ENCODE measurements at regions not wholly inside any gene's neighbourhood (a gene's known extent, or its start where the extent isn't known, plus 50 kb on each side); places are given as distances from the start of the nearest gene placed in this dataset.

- Histone ChIP-seq H2AFZ (ENCODE audit: low read depth, low read length, severe bottlenecking) (no peak overlapping the region), H3K27ac (ENCODE audit: low read depth, low read length) (no peak overlapping the region), H3K4me3 (ENCODE audit: insufficient read depth, low read length, poor library complexity, severe bottlenecking) (no peak overlapping the region), H3K9me3 (ENCODE audit: insufficient read depth, low read length) (no peaks in the 10 kb centered on the region), H3K36me3 (ENCODE audit: low read length) (no peaks in the 10 kb centered on the region), H3K79me2 (ENCODE audit: insufficient read depth, low read length) (no peaks in the 10 kb centered on the region), H3K9ac (ENCODE audit: low read length) (no peak overlapping the region), H3K27me3 (ENCODE audit: low read length) (no peaks in the 10 kb centered on the region; the same call in 1 of the 2 replicates), H3F3A (ENCODE audit: insufficient read depth) (no peaks in the 10 kb centered on the region), H3K9me2 (replicated peaks; ENCODE audit: insufficient read depth, low read length) (no peaks in the 10 kb centered on the region), H4K20me1 (ENCODE audit: low read depth, low read length) (no peaks in the 10 kb centered on the region), H3K4me2 (ENCODE audit: low read depth, low read length, poor library complexity, severe bottlenecking) (no peak overlapping the region)
- TF ChIP-seq EZH2phosphoT487 (conservative IDR thresholded peaks at IDR 0.05; ENCODE audit: low read length) = no peak
- no peak for TF ChIP-seq CTCF (IDR thresholded peaks at IDR 0.05; ENCODE audit: insufficient read depth, low read length, poor library complexity, severe bottlenecking)
These were observed 152.7 kb downstream of the TBXT start for GRCh38 chr6:166014966-166015365.

- no peaks in the 10 kb centered on the region for H3K27me3 ChIP-seq (ENCODE audit: low read length)
- H3K4me2 ChIP-seq (ENCODE audit: low read depth, low read length, poor library complexity, severe bottlenecking) = no peak overlapping the region
- H3F3A ChIP-seq (ENCODE audit: insufficient read depth) = no peaks in the 10 kb centered on the region
- no peaks in the 10 kb centered on the region for H3K36me3 ChIP-seq (ENCODE audit: low read length)
- H3K9me2 ChIP-seq (replicated peaks; ENCODE audit: insufficient read depth, low read length) = no peaks in the 10 kb centered on the region
- no peak overlapping the region for H3K4me3 ChIP-seq (ENCODE audit: insufficient read depth, low read length, poor library complexity, severe bottlenecking)
- no peaks in the 10 kb centered on the region for H3K79me2 ChIP-seq (ENCODE audit: insufficient read depth, low read length)
- no peaks in the 10 kb centered on the region for H4K20me1 ChIP-seq (ENCODE audit: low read depth, low read length)
- H3K27ac ChIP-seq (ENCODE audit: low read depth, low read length) = no peak overlapping the region
- H2AFZ ChIP-seq (ENCODE audit: low read depth, low read length, severe bottlenecking) = no peak overlapping the region
- no peak for TF ChIP-seq EZH2phosphoT487 (conservative IDR thresholded peaks at IDR 0.05; ENCODE audit: low read length)
- no peak for TF ChIP-seq CTCF (IDR thresholded peaks at IDR 0.05; ENCODE audit: insufficient read depth, low read length, poor library complexity, severe bottlenecking)
- no peaks in the 10 kb centered on the region for H3K9me3 ChIP-seq (ENCODE audit: insufficient read depth, low read length)
- H3K9ac ChIP-seq (ENCODE audit: low read length) = no peak overlapping the region
These were observed 157.3 kb downstream of the TBXT start for GRCh38 chr6:166010136-166010960.

GRCh38 chr6:166009385-166010031 is 158.1 kb downstream of the TBXT start:
- Histone ChIP-seq H3K9ac (ENCODE audit: low read length) (no peak overlapping the region), H3K79me2 (ENCODE audit: insufficient read depth, low read length) (no peaks in the 10 kb centered on the region), H3F3A (ENCODE audit: insufficient read depth) (no peaks in the 10 kb centered on the region), H3K9me2 (replicated peaks; ENCODE audit: insufficient read depth, low read length) (no peaks in the 10 kb centered on the region), H4K20me1 (ENCODE audit: low read depth, low read length) (no peaks in the 10 kb centered on the region), H3K9me3 (ENCODE audit: insufficient read depth, low read length) (no peaks in the 10 kb centered on the region), H3K4me3 (ENCODE audit: insufficient read depth, low read length, poor library complexity, severe bottlenecking) (no peak overlapping the region), H3K27me3 (ENCODE audit: low read length) (no peaks in the 10 kb centered on the region), H3K27ac (ENCODE audit: low read depth, low read length) (no peak overlapping the region), H3K4me2 (ENCODE audit: low read depth, low read length, poor library complexity, severe bottlenecking) (no peak overlapping the region), H2AFZ (ENCODE audit: low read depth, low read length, severe bottlenecking) (no peak overlapping the region), H3K36me3 (ENCODE audit: low read length) (no peaks in the 10 kb centered on the region)
- no peak for TF ChIP-seq EZH2phosphoT487 (conservative IDR thresholded peaks at IDR 0.05; ENCODE audit: low read length)
- TF ChIP-seq CTCF (IDR thresholded peaks at IDR 0.05; ENCODE audit: insufficient read depth, low read length, poor library complexity, severe bottlenecking) = no peak

Data from SU-DHL-6 (cell line).